GM19395 (cell line): ENCODE measurements at regions not wholly inside any gene's neighbourhood (a gene's known extent, or its start where the extent isn't known, plus 50 kb on each side); places are given as distances from the start of the nearest gene placed in this dataset.

Source experiments
- ATAC-seq: cut with Tn5 transposase; IDR thresholded peaks from one replicate; pipeline ENCODE4 v1.9.1; 2021; ENCODE audit warnings: mild to moderate bottlenecking, moderate library complexity; ENCODE audit not compliant: unreplicated experiment

- ATAC-seq, result no peak
Observed at GRCh38 chr9:109830545-109830944, 50.5 kb downstream of the PALM2AKAP2 start.

GRCh38 chr9:109831998-109832658 lies 52.1 kb downstream of the PALM2AKAP2 start:
- ATAC-seq, result no peak

- ATAC-seq, result no peak
Observed at GRCh38 chr9:109834855-109835254, 54.9 kb downstream of the PALM2AKAP2 start.

GRCh38 chr9:109843641-109844040 lies 63.6 kb downstream of the PALM2AKAP2 start:
- ATAC-seq, result no peak

- ATAC-seq, result no peak
Observed at GRCh38 chr9:109845226-109845625, 65.2 kb downstream of the PALM2AKAP2 start.

- no peak for ATAC-seq
Observed at GRCh38 chr9:109846776-109847175, 66.8 kb downstream of the PALM2AKAP2 start.

GRCh38 chr9:109852556-109852955 lies 72.6 kb downstream of the PALM2AKAP2 start:
- no peak for ATAC-seq

GRCh38 chr9:109855540-109855939 lies 75.5 kb downstream of the PALM2AKAP2 start:
- ATAC-seq, result no peak

- ATAC-seq, result no peak
Observed at GRCh38 chr9:109856785-109857184, 76.8 kb downstream of the PALM2AKAP2 start.

GRCh38 chr9:109857336-109857735 lies 77.3 kb downstream of the PALM2AKAP2 start:
- no peak for ATAC-seq

GRCh38 chr9:109859447-109859846 lies 79.4 kb downstream of the PALM2AKAP2 start:
- ATAC-seq, result no peak

- ATAC-seq, result no peak
Observed at GRCh38 chr9:109860521-109860920, 80.5 kb downstream of the PALM2AKAP2 start.

GRCh38 chr9:109861499-109861898 lies 81.5 kb downstream of the PALM2AKAP2 start:
- ATAC-seq, result no peak

- ATAC-seq, result no peak
Observed at GRCh38 chr9:109861918-109862317, 81.9 kb downstream of the PALM2AKAP2 start.

- ATAC-seq, result no peak
Observed at GRCh38 chr9:109862452-109862851, 82.5 kb downstream of the PALM2AKAP2 start.

GRCh38 chr9:109863961-109864360 lies 84.0 kb downstream of the PALM2AKAP2 start:
- no peak for ATAC-seq

- no peak for ATAC-seq
Observed at GRCh38 chr9:109865521-109865920, 85.5 kb downstream of the PALM2AKAP2 start.

- no peak for ATAC-seq
Observed at GRCh38 chr9:109868207-109868606, 88.2 kb downstream of the PALM2AKAP2 start.

GRCh38 chr9:109868722-109869121 lies 88.7 kb downstream of the PALM2AKAP2 start:
- no peak for ATAC-seq

- ATAC-seq, result no peak
Observed at GRCh38 chr9:109870365-109870764, 90.4 kb downstream of the PALM2AKAP2 start.

- no peak for ATAC-seq
Observed at GRCh38 chr9:109872901-109873300, 92.9 kb downstream of the PALM2AKAP2 start.

GRCh38 chr9:109875495-109876129 lies 95.6 kb downstream of the PALM2AKAP2 start:
- ATAC-seq, result no peak
